Spinal cord (tissue), 9 donors: ENCODE measurements at regions not wholly inside any gene's neighbourhood (a gene's known extent, or its start where the extent isn't known, plus 50 kb on each side); places are given as distances from the start of the nearest gene placed in this dataset.

Source experiments
- DNase-seq, 6 donors: peaks; one replicate each; pipeline versions ENCODE4 v3.0.0 to v3.0.0-alpha.2; 2013 to 2015; ENCODE audit warnings: low spot score in 6 of 6, low read depth in 4 of 6
- H3K27ac ChIP-seq: one replicate; pipeline ENCODE4 v1.5.1; 2013; ENCODE audit warnings: low read depth, low read length, control low read depth
- H3K27me3 ChIP-seq: one replicate; pipeline ENCODE4 v1.6.1; 2013; ENCODE audit warnings: low read length; ENCODE audit not compliant: control insufficient read depth, insufficient read depth
- H3K36me3 ChIP-seq: one replicate; pipeline ENCODE4 v1.6.1; 2013; ENCODE audit warnings: low read length; ENCODE audit not compliant: control insufficient read depth, insufficient read depth
- H3K4me1 ChIP-seq: one replicate; pipeline ENCODE4 v1.6.1; 2013; ENCODE audit warnings: low read length; ENCODE audit not compliant: control insufficient read depth, insufficient read depth
- H3K4me3 ChIP-seq: one replicate; pipeline ENCODE4 v1.5.1; 2013; ENCODE audit warnings: low read depth, low read length, control low read depth
- H3K9me3 ChIP-seq: one replicate; pipeline ENCODE4 v1.6.1; 2013; ENCODE audit warnings: low read length; ENCODE audit not compliant: control insufficient read depth, insufficient read depth
- WGBS: methylation state at CpG from one replicate; pipeline ENCODE4 v1.1.5; 2013; ENCODE audit warnings: missing lambda C conversion rate; ENCODE audit not compliant: insufficient coverage; 5-methylcytosine and 5-hydroxymethylcytosine counted together
- donor health status: healthy.

GRCh38 chr2:33782395-33783230 lies 183.5 kb upstream of the FAM98A start:
- WGBS = 58% methylated on average over 6 of the region's 8 CpGs
- Histone ChIP-seq H3K36me3 (no peaks in the 10 kb centered on the region), H3K4me3 (no peak overlapping the region), H3K27ac (no peak overlapping the region), H3K9me3 (no peaks in the 10 kb centered on the region), H3K4me1 (peaks cover 6% of the 10 kb centered on the region), H3K27me3 (no peaks in the 10 kb centered on the region)
- DNase-seq = peak in 3 of 6 donors; percentile 9 to 49 (median 45)

- Histone ChIP-seq H3K36me3 (no peaks in the 10 kb centered on the region), H3K27ac (no peak overlapping the region), H3K9me3 (no peaks in the 10 kb centered on the region), H3K4me1 (peaks cover 3% of the 10 kb centered on the region), H3K4me3 (no peak overlapping the region), H3K27me3 (no peaks in the 10 kb centered on the region)
- WGBS = 50% methylated on average over 1 of the region's 3 CpGs
- DNase-seq = no peak
These were observed 178.7 kb upstream of the FAM98A start for GRCh38 chr2:33777786-33778185.

- Histone ChIP-seq H3K27me3 (no peaks in the 10 kb centered on the region), H3K4me1 (no peaks in the 10 kb centered on the region), H3K27ac (no peak overlapping the region), H3K9me3 (no peaks in the 10 kb centered on the region), H3K36me3 (no peaks in the 10 kb centered on the region), H3K4me3 (no peak overlapping the region)
- no peak for DNase-seq
- 96% methylated on average over 20 of the region's 21 CpGs for whole genome bisulfite sequencing
These were observed 176.2 kb upstream of the FAM98A start for GRCh38 chr2:33775306-33775705.

GRCh38 chr2:33770023-33770422 lies 170.9 kb upstream of the FAM98A start:
- no peak overlapping the region for H3K4me3 ChIP-seq
- no peak overlapping the region for H3K27ac ChIP-seq
- no peaks in the 10 kb centered on the region for H3K4me1 ChIP-seq
- 95% methylated on average over 2 of the region's 2 CpGs for WGBS
- H3K36me3 ChIP-seq = no peaks in the 10 kb centered on the region
- H3K9me3 ChIP-seq = no peaks in the 10 kb centered on the region
- no peak for DNase-seq
- no peaks in the 10 kb centered on the region for H3K27me3 ChIP-seq

GRCh38 chr2:33766175-33766574 lies 167.1 kb upstream of the FAM98A start:
- Histone ChIP-seq H3K27ac (no peak overlapping the region), H3K4me3 (no peak overlapping the region), H3K4me1 (no peaks in the 10 kb centered on the region), H3K9me3 (no peaks in the 10 kb centered on the region), H3K27me3 (no peaks in the 10 kb centered on the region), H3K36me3 (no peaks in the 10 kb centered on the region)
- no peak for DNase-seq
- WGBS = 89% methylated on average over 1 of the region's 4 CpGs

GRCh38 chr2:33765122-33765521 lies 166.0 kb upstream of the FAM98A start:
- Histone ChIP-seq H3K27me3 (no peaks in the 10 kb centered on the region), H3K4me1 (no peaks in the 10 kb centered on the region), H3K27ac (no peak overlapping the region), H3K36me3 (no peaks in the 10 kb centered on the region), H3K4me3 (no peak overlapping the region), H3K9me3 (no peaks in the 10 kb centered on the region)
- WGBS = no CpG with 5 or more reads among the region's 2 CpGs
- peak in 5 of 6 donors; percentile 33 to 96 (median 60) for DNase-seq

- no peak for DNase-seq
- H3K4me3 ChIP-seq = no peak overlapping the region
- no peak overlapping the region for H3K27ac ChIP-seq
- H3K36me3 ChIP-seq = no peaks in the 10 kb centered on the region
- WGBS = no CpG with 5 or more reads among the region's 5 CpGs
- no peaks in the 10 kb centered on the region for H3K9me3 ChIP-seq
- H3K4me1 ChIP-seq = no peaks in the 10 kb centered on the region
- H3K27me3 ChIP-seq = no peaks in the 10 kb centered on the region
These were observed 165.5 kb upstream of the FAM98A start for GRCh38 chr2:33764551-33764950.

GRCh38 chr2:33763671-33764310 lies 164.7 kb upstream of the FAM98A start:
- WGBS = 78% methylated on average over 1 of the region's 6 CpGs
- no peak overlapping the region for H3K4me3 ChIP-seq
- no peak overlapping the region for H3K27ac ChIP-seq
- H3K27me3 ChIP-seq = no peaks in the 10 kb centered on the region
- H3K9me3 ChIP-seq = peaks cover 2% of the 10 kb centered on the region
- no peaks in the 10 kb centered on the region for H3K36me3 ChIP-seq
- DNase-seq = no peak
- no peaks in the 10 kb centered on the region for H3K4me1 ChIP-seq

- Histone ChIP-seq H3K36me3 (no peaks in the 10 kb centered on the region), H3K4me3 (no peak overlapping the region), H3K27me3 (no peaks in the 10 kb centered on the region), H3K27ac (no peak overlapping the region), H3K9me3 (peaks cover 2% of the 10 kb centered on the region), H3K4me1 (no peaks in the 10 kb centered on the region)
- no peak for DNase-seq
- 94% methylated on average over 2 of the region's 3 CpGs for WGBS
These were observed 163.5 kb upstream of the FAM98A start for GRCh38 chr2:33762636-33763035.
